ENCODE measurements at regions not wholly inside any gene's neighbourhood (a gene's known extent, or its start where the extent isn't known, plus 50 kb on each side); places are given as distances from the start of the nearest gene placed in this dataset.

- TF ChIP-seq TAF1 (IDR thresholded peaks at IDR 0.05; ENCODE audit: low read depth) (no peak), CEBPB (IDR thresholded peaks at IDR 0.05) (no peak), TEAD4 (IDR thresholded peaks at IDR 0.05) (no peak), REST (IDR thresholded peaks at IDR 0.05; ENCODE audit: low read depth) (no peak), EGR1 (IDR thresholded peaks at IDR 0.05) (no peak)
Observed at GRCh38 chr3:154778057-154778456, 302.1 kb upstream of the MME start.

- no peak for TF ChIP-seq TEAD4 (IDR thresholded peaks at IDR 0.05)
Observed at GRCh38 chr3:154776549-154777225, 303.4 kb upstream of the MME start.

GRCh38 chr3:154775821-154776548 lies 304.1 kb upstream of the MME start:
- TF ChIP-seq YY1 (IDR thresholded peaks at IDR 0.05; ENCODE audit: low read depth), result no peak
- TF ChIP-seq USF1 (IDR thresholded peaks at IDR 0.05), result no peak
- TF ChIP-seq MAX (IDR thresholded peaks at IDR 0.05), result no peak
- TF ChIP-seq EGR1 (IDR thresholded peaks at IDR 0.05), result no peak
- TF ChIP-seq ZBTB7A (IDR thresholded peaks at IDR 0.05; ENCODE audit: low read depth), result no peak
- TF ChIP-seq NFIC (IDR thresholded peaks at IDR 0.05), result no peak
- no peak for TF ChIP-seq TAF1 (IDR thresholded peaks at IDR 0.05; ENCODE audit: low read depth)

GRCh38 chr3:154766765-154767503 lies 313.2 kb upstream of the MME start:
- TF ChIP-seq CEBPB (IDR thresholded peaks at IDR 0.05), result no peak
- TF ChIP-seq NFIC (IDR thresholded peaks at IDR 0.05), result no peak
- TF ChIP-seq ZBTB7A (IDR thresholded peaks at IDR 0.05; ENCODE audit: low read depth), result no peak
- TF ChIP-seq REST (IDR thresholded peaks at IDR 0.05; ENCODE audit: low read depth), result no peak
- TF ChIP-seq TEAD4 (IDR thresholded peaks at IDR 0.05), result no peak
- TF ChIP-seq TCF12 (IDR thresholded peaks at IDR 0.05; ENCODE audit: low read depth), result no peak
- no peak for TF ChIP-seq EP300 (IDR thresholded peaks at IDR 0.05; ENCODE audit: borderline replicate concordance)
- TF ChIP-seq FOXM1 (IDR thresholded peaks at IDR 0.05; ENCODE audit: borderline replicate concordance, low read depth), result no peak
- TF ChIP-seq RAD21 (IDR thresholded peaks at IDR 0.05; ENCODE audit: low read depth), result no peak
- TF ChIP-seq YY1 (IDR thresholded peaks at IDR 0.05; ENCODE audit: low read depth), result no peak
- no peak for TF ChIP-seq EGR1 (IDR thresholded peaks at IDR 0.05)
- TF ChIP-seq TAF1 (IDR thresholded peaks at IDR 0.05; ENCODE audit: low read depth), result no peak
- no peak for TF ChIP-seq CREB1 (IDR thresholded peaks at IDR 0.05; ENCODE audit: low read depth)
- TF ChIP-seq MAX (IDR thresholded peaks at IDR 0.05), result no peak
- TF ChIP-seq USF1 (IDR thresholded peaks at IDR 0.05), result no peak

- TF ChIP-seq YY1 (IDR thresholded peaks at IDR 0.05; ENCODE audit: low read depth), result no peak
- TF ChIP-seq ZBTB7A (IDR thresholded peaks at IDR 0.05; ENCODE audit: low read depth), result no peak
- TF ChIP-seq TAF1 (IDR thresholded peaks at IDR 0.05; ENCODE audit: low read depth), result no peak
- TF ChIP-seq EGR1 (IDR thresholded peaks at IDR 0.05), result no peak
- TF ChIP-seq TCF12 (IDR thresholded peaks at IDR 0.05; ENCODE audit: low read depth), result no peak
- no peak for TF ChIP-seq CREB1 (IDR thresholded peaks at IDR 0.05; ENCODE audit: low read depth)
- no peak for TF ChIP-seq EP300 (IDR thresholded peaks at IDR 0.05; ENCODE audit: borderline replicate concordance)
- no peak for TF ChIP-seq RAD21 (IDR thresholded peaks at IDR 0.05; ENCODE audit: low read depth)
- TF ChIP-seq USF1 (IDR thresholded peaks at IDR 0.05), result no peak
- TF ChIP-seq REST (IDR thresholded peaks at IDR 0.05; ENCODE audit: low read depth), result no peak
- TF ChIP-seq FOXM1 (IDR thresholded peaks at IDR 0.05; ENCODE audit: borderline replicate concordance, low read depth), result no peak
- TF ChIP-seq NFIC (IDR thresholded peaks at IDR 0.05), result no peak
- TF ChIP-seq MAX (IDR thresholded peaks at IDR 0.05), result no peak
- TF ChIP-seq CEBPB (IDR thresholded peaks at IDR 0.05), result no peak
- no peak for TF ChIP-seq TEAD4 (IDR thresholded peaks at IDR 0.05)
Observed at GRCh38 chr3:154764856-154765640, 315.1 kb upstream of the MME start.
